ENCODE measurements at regions not wholly inside any gene's neighbourhood (a gene's known extent, or its start where the extent isn't known, plus 50 kb on each side); places are given as distances from the start of the nearest gene placed in this dataset.

DNA sequence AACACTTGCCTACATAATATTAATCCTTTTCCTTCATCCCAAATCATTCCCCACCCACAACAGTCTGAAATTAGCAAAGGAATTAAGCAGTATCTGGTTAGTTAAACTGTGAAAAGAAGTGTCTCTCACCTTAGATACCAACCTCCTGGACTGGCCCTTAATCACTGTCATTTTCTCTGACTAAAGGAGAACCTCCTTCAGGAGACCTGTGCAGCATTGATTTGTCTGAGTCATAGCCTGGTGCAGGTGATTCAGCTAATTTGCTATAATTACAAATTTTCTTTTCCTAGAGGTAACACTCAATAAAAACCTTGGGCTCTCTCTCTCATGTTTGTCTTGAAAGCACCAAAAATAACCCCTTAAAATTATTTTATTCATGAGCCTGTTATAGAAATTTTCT, 279.8 kb upstream of the SEMA6D start:
- no peak for DNase-seq

DNA sequence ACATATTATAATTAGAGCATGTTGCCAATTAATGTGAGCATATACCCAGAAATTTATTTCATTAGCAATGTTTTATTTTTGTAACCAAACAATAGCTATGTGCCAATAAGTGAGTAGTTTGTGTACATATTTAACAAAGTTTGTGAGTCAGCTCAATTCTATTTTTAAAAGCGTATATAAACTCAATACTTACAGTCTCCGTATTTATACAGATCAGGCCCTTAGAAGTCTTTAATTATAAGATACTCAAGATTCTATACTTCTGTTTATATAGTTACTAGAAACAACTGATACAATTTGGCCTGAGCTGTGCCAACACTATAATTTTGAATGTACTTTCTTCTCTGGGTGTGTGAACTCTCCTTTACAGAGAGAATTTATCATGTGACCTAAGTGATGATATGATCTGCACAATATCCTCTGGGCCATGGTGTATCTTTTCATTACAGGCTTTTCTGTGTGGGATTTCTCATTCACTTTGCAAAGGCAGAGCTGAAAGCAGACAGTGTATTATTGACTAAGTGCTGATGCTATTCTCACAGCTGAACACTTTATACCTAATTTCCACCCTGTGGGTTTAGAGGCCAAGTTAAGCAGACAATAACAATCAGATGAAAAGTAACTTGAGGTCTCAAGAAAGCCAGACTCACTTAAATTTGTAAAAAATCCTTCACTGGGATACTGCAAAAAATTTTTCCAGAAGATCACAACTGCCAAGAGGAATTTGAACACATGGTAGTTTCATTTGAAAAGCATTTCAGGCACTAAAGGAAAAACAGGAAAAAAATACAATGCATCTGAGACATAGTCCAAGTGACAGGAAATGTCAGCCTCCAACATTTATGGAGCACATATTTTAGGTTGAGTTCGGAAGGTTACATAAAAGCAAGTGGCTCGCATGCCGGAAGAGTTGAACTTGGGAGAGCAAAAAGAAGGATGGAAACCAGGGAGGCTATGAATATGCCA, 277.9 kb upstream of the SEMA6D start:
- DNase-seq: no peak

DNA sequence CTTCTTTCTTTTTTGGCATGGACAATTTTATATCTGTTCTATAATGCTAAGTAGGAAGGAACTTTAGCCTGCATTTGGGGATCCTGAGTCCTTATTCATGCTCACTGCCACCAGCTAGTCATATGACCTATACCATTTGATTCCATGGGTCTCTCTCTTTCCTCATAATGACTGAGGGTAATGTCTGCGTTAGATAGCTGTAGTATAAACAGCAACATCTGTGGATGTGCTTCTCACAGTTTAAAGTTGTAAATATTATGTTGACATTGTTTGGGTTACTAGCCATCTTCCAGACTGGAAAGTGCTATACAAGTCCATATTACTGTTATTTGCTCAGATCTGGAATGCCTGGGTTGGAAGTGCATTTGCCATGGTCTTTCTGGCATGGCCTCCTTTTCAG, 274.9 kb upstream of the SEMA6D start:
- DNase-seq: no peak

DNA sequence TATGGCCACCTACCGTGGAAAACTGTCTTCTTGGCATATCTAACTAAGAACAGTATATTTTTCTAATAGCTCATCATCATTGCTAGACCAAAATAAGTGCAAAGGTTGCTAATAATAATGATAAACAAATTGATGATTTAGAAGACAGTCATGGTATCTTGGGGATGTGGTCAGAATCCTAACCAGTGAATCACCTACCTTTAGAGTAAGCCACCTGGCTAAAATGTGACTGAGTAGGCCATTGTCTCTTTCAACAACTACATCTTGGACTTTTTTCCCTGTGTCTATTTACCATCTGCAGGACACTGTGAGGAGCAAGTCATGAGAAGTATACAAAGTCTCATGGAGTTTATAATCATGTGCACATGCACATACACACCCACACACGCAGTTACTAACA, 273.5 kb upstream of the SEMA6D start:
- DNase-seq: no peak

DNA sequence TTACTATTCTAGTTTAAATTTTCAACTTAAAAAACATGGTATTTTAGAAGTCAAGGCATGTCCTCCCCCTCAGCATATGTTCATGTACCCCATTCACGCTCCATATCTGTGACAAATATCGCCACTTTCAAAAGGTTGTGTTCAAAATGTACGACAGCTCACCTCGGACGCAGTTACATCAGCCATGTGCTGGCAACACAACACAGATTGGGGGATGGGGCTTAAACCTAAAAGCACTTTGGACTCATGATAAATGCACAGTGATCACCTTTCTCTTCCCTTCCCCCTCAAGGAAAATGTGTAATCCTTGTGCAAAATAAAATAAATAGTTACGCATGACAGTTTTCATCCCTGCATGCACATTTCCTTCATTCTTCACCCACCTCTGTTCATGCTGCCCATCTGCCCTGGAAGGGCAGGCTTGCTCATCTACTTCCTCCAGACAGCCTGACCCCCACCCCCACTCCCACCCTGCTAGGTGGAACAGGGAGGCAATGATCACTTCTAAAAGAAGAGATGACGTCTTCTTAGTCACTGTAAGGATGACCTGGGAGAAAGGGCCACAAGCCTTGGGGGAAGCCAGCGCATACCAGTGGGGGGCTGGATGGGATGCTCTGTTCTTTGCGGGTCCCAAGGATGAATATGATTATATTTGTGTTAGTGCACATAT, 271.4 kb upstream of the SEMA6D start:
- no peak for DNase-seq

DNA sequence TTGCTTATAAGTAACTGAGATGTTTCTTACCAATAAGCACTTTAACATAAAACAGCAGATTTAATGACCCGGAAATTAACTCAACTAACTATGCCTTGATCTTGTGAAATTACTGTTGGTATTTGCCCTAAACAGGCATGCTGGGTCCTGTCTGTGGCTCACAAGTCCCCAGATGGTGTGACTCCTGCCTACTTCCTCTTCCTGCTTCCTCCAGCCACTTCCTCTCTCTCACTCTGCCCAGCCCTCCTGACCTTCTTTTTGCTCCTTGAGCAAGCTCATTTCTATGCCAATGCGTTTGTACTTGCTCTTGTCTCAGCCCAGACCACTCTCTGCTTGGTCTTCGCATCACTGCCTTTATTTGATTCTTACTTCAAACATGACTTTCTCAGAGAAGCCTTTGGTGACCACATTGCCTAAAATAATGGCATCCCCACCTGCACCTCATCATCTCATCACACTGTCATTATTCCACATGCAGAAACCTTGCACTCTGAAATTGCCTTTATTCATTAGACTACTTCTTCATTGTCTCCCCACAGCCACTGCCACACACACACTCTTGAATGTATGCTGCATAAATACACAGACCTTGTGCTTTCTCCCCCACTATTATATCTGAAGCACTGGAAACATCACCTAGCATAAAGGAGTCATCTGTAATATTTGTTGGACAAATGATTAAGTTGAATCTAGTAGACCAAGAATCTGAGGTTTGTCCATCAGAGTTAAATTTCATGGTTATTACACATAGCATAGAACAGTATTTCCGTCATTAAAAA, 256.3 kb upstream of the SEMA6D start:
- DNase-seq: no peak

DNA sequence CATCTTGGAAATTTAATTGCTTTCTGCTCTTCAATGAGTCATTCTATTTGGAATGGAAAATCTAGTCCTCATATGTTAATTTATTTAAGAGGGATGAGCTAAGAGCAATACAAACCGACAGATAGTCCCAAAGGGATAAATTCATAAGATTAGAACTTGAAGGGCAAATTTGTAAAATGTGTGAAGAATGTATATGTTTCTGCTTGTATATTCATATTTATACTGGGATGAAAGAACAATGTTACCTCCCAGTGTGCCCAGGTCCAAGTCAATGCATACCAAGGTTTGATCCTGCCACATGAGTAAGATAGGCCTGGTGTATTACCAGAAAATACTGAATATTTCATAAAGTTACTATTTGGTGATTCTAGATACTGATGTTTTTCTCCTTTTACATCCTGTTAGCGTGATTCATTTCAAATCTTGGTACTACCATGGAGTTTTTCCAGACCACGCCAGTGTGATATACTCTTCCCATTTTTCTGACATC, 255.6 kb upstream of the SEMA6D start:
- DNase-seq: no peak

DNA sequence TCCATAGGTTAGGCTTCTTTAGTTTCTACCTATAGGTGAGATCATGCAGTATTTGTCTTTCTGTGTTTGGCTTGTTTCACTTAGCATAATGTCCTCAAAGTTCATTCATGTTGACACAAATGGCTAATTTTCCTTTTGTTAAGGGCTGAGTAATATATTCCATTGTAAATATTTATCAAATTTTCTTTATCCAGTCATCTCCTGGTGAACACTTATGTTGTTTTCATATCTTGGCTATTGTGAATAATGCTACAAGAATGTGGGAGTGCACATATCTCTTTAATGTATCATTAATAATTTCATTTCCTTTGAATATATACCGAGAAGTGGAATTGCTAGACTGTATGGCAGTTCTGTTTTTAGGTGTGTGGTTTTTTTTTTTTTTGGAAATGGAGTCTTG, 250.9 kb upstream of the SEMA6D start:
- no peak for DNase-seq

DNA sequence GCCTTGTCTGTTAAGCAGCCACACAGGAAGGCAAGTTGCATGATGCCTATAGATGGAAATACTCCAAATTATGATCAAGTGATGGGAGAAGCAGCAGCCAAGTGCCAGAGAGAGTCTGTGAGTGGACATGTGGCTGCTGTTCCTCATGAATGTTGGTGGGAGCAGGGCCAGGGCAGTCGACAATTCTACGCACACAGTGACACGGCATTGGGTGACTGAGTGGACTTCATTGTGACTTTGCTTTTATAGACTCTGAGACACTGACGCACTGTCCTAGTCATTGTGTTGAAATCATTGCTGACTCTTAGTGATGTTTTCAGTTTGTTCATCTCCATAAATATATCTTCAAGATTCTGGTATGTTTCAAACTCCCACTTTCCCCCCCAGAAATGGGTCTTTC, 246.3 kb upstream of the SEMA6D start:
- DNase-seq: no peak

DNA sequence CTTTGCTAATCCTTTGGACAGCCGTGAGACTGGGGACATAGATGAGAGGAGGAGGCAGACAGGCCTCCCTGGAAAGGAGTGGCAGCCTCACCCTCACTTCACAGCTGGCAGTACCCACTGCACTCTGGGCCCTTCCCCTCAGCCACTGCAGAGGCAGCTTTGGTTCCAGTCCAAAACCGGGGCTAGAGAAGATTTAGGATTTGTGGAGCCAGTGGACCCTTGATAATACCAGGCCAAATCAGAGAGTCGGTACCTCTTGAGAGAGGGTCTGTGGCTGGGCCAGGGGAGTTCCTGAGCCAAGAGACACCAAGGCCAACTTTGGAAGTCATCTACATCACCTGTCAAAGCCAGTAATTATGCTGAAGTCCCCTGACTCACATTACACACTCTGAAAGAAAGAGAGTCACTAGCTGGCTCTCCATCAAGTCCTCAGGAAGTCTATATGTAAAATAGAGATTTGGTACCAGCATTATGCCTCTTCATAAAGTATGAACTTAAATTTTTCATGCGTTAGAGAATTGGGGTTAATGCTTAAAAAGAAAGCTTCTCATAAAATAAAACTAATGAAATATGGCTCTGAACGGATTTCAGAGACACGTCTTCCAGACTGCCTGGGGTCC, 244.1 kb upstream of the SEMA6D start:
- no peak for DNase-seq

DNA sequence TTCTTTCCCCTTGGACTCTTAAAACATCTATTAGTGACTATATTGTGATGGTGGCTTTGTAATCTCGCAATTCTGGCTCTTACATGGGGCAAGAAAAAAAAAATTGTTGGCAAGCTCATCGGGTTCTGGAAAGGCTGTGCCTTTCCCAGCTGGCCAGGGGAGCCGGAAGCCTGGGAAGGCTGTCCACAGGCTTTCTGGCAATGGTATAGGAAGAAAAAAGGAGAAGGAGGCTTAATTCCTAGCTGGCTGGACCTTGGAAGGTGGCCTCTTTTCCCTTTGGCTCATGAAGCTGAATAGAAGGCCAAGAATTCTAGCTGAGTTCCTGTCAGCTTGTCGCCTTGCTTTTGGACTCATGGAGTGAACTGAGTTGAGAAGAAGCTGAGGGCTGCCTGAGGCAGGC, 243.5 kb upstream of the SEMA6D start:
- DNase-seq: no peak

DNA sequence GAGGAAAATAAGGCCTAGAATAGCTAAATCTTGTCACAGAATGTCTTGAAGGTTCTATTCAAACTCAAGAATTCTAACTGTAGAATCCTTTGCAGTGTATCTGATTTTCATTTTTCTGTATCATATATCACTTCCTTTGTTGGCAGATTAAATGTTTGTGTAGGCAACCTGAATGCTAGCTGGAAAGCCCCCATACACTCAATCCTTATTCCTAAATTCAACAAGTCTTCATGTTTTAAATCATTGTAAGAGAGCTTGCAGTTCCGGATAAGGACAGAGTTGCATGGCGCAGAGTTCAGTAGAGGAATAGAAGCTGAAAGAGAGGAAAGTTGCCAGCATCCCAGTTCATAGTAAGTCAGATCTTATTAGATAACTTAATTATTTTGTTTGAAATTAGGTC, 242.0 kb upstream of the SEMA6D start:
- no peak for DNase-seq

DNA sequence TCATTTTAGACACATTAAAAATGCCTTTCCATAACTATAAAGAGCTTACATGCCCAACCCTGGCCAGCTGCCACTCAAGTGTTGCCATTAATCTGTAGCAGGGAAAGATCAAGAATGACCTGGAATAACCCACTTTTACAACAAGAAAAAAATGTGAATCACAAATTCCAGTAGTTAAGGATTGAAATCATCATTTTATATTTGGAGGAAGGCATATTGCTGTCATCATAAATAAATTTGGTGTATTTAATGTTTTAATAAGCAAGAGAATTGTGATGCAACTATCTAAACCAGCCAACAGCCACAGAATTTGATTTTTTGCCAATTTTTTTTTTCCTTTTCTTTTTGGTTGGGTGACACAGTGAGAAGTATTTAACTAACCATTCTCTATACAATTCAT, 240.0 kb upstream of the SEMA6D start:
- no peak for DNase-seq

DNA sequence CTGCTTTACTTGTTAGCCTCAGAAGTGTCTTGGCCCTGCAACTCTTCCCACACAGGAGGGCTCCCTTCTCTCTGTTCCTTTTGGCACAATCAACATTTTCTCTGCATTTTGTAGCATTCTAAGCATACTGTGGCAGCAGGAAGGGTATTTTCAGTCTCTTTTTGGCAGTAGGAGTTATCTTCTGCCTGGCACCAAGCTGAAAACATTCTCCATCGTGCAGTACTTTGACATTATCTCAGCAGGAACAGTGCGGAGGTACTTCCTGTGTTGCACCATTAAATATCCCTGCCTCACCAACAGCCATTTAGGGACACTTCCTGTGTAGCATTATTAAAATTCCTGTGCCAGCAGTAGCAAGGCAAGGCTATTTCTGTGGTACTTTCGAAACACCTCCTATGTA, 233.2 kb upstream of the SEMA6D start:
- DNase-seq: no peak

DNA sequence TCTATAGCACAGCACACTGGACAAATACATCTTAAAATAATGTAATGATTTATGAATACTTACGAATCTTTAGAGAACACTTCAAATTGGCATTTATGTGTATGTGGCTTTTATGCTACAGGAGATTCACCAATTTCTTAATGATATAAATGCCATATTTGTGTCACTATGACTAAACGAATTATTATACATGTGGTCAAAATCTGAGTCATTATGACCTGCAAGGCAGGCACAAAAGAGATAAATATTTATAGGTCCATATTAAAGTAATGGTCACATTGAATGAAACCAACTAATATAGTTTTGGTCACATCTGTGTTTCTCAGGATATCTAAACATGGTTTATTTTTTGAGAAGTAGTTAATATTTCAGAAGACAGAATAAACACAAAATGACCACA, 232.3 kb upstream of the SEMA6D start:
- DNase-seq: no peak

DNA sequence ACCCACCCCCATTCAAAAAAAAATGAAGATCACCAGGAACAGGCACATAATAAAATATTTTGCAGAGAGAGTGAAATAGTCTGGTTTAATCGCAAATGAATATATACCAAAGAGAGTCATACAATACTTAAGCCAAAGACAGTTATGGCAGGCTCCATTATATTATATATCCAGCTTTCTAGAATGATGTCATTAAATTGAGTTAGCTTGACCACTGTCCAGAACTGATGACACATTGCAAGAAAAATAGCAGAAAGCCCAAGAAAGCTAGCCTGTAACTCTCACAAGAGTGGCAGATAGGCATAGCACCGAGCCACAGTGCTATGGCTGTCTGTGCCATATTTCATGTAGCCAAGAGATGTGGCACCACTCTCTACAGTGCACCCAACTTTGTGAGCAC, 231.9 kb upstream of the SEMA6D start:
- no peak for DNase-seq

DNA sequence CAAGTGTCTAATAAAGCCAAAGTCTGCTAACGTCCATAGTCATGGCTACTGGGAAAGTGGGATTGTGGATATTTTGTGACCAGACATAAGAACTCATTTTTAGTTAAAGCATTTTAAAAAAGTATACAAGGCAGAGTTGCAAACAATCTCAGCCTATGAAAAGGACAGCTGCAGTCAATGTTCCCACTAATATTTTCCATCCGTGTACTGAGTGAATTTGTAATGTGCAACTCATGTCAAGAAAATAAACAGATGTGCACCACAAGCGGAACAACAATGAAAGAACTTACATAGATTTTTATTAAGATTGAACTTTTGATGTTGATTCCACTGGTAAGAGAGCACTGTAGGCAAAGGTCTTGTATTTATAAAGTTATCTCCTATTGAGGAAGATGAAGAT, 231.3 kb upstream of the SEMA6D start:
- no peak for DNase-seq

DNA sequence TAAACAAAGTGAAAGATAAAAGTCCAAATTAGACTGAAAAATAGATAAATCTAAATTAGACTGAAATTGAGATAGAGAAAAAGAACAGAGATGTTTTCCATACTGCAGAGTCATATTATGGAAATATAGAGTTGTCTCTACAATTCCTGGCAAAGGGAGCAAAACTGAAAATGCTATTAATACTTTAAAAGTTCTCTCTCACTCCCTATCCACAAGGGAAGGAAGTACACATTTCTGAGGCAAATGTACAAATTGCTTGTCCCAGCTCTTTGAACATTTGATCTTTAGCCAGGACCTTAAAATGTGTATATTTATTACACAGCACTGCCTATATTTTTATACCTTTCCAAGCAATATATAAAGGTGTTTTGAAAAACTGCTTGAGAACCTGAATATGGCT, 225.1 kb upstream of the SEMA6D start:
- no peak for DNase-seq

DNA sequence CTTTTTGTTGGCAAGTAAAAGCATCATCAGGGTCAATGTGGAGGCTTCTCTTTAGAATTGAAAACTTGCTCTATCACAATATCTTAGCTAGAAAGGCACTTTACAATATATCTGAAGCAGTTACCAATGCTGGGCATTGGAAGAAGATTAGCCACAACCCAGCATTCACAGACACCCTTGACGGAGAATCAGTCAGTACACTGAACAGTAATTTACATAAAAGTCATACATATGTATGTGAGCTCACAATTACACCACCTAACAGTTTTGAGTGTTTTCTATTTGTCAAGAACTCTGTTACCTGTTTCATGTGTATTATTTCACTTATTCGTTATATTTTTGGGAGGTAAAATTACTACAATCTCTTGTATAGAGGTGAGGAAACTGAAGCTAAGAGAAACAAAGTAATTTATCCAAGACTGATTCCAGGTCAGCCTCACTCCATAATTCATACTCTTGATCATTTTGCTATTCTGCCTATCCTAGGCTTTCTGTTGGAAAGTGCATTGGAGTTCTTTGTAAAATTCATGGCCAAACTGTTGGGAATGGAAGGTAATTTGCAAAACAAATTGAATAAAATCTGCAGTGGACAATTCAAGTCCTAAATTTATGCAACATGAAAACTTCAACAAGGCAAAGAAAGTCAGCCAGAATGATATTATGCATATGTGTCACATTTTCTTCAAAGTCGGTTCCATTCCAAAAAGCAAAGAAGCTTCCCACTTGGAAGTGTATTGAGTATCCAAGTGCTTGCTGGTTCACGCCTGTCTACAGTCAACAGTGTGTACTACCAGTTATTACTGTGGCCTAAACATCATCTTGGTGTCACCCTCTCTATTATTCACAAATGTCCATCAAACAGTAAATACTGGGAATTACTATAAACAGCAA, 223.7 kb upstream of the SEMA6D start:
- DNase-seq: no peak

DNA sequence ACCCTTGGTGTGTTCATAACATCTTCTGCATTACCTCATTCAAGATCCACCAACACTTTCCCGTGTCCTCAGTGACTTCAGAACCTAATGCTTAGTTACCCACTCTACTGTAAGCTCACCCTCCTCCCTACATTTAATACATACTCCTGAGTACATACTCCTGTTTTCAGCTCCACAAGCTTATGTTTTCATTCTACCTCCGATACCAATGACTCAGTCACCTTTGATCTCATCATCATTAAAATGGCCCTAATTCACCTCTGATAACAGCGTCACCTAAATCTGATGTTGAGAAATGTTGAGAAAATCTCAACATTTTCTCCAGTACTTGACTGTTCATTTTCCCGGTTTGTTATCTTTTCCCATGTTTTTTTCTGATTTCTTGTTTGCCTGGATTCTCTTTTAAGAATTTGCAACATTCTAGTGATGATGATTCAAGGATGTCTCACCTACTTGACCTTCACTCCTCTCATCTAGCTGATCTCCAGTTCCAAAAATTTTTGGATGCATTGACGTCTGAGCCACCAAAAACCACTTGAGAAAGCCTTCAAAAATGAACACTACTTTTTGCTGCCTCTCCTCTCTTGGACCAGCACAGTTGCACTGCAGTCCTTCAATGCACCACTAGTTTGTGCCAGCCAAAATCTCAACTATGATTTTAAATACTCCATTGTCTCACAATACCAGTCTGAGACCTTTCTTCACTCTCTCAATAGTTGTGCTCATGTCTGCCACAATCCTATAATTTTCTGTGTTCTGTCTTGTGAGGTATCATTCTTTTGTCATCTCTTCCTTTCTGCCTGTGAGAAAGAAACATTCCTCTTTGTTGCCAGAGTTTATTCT, 220.7 kb upstream of the SEMA6D start:
- no peak for DNase-seq

DNA sequence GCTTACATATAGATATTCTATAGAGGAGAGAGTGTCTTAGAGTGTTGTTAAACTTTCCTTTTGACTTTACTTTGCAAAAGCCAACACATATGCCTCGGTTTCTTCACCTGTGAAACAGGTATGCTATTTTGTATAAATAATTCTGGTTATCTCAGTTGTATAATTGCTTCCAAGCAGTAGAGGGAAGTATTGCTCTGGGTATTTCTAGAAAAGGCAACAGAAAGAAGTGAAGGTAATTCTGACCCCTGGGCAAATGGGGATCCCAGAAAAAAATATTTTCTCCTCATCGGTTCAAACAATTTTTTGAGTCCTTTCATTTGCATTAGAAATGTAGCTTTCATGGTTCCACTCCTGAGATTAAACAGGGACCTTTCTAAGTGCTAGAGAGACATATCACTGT, 216.5 kb upstream of the SEMA6D start:
- DNase-seq: no peak

Data from NCI-H345 (cell line).